Brain pericyte (primary cell): ENCODE measurements at regions not wholly inside any gene's neighbourhood (a gene's known extent, or its start where the extent isn't known, plus 50 kb on each side); places are given as distances from the start of the nearest gene placed in this dataset.

Source experiments
- DNase-seq: peaks from one replicate; pipeline ENCODE4 v3.0.0-alpha.2; 2012; ENCODE audit warnings: low read depth, low spot score

DNA sequence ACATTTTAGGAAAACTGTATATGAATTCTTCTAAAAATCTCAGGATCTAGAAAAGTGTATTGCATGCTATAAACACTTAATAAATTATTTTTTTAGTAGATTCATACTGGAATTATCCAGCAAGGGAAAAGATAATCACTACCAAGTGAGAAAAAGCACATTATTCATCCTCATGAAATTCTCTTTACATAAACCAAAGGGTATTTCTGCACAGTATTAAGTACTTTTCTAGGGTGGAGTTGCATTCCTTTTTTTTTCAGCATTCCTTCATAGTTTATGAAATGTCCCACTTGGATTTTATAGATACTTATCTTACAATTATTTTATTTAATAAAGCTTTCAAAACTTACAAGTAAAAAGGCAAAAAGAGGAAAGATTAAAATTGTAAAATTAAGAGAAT is 403.3 kb downstream of the HGF start:
- no peak for DNase-seq

DNA sequence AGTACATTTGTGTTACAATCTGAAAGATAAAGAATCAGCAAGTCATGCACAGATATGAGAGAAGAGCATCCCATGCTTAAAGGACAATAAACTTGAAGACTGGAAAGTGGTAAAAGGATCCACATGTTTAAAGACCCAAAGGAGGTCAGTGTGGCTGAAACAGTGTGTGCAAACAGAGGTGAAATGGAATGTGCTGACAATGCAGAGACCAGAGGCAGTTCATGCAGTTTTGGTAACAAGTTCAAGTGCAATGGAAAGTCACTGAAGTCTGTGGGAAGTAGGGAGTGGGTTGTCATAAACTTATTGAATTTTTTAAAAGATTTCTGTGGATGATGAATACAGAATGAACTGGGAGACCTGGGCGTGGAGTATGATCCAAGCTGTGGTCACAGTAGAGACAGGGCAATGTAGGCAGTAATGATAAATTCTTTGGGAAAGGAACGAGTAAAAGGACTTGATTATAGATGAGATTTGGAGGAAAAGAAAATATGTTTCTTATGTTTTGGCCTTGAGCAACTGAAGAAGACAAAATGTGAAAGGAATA is 408.0 kb downstream of the HGF start:
- no peak for DNase-seq

DNA sequence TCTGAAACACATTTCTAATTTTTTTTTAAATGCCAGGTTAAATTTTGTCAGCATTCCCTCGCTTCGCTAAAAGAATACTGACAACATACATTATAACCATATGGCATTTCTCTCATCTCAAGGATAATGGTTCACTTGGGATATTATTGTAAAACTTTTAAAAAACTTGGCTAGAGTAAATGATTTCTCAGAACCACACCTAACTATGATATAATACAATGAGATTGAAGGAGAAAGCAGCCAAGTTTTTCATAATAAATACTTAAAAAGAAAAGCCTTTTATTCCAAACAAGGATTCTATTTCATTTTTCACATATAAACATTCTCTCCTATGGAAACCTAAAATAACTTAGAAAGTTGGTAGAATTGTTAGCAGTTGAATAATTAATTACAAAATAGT is 413.9 kb downstream of the HGF start:
- DNase-seq: no peak

DNA sequence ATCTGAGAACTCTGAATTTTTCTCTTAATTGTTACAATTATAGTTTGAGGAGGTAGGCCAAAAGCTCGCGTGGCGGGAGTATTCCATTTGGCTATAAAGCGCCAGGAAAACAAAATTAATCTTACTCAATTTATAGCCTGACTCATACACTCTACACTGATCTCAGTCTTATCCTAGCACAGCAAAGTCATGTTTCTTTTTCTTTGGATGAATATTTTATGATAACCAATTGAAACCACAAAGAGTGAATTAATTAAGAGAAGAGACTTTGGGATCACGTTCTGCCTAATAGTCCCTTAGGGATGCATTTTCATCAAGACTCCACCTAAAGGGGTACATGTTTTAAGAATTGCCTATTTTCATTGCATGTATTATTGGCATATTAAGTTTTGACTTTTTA is 420.8 kb downstream of the HGF start:
- DNase-seq: no peak

DNA sequence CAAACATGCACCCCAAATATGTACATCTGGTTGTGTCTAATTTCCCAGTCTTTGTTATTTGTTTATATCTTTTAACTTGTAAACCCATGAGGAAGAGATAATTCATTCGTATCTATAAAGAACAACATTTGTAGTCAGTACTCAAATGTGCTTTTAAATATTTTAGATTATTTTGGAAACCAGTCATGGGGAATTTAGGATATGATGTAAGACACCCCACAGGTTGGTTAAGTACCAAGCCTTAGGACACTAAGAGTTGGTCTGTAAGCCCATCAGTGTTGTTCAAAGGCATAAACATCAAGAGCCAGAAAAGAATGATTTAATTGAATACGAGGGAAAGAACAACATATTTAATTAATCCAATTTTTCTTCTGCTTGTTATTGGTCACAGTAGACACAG is 421.1 kb upstream of the SEMA3C start:
- no peak for DNase-seq

DNA sequence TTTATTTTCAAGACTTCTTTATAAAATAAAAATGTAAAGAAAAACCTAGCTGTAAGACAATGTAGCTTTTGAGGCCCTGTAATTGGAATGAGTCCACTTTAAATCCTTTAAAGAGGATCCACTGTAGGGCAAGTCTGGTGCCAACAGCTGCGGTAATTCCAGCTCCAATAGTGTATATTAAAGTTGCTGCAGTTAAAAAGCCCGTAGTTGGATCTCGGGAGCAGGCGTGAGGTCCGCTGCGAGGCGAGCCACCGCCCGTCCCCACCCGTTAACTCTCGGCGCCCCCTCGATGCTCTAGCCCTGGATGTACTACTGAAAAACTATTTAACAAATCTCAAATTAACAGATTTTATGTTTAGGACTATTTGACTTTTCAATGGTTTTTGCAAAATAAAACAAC is 414.7 kb upstream of the SEMA3C start:
- DNase-seq: no peak

DNA sequence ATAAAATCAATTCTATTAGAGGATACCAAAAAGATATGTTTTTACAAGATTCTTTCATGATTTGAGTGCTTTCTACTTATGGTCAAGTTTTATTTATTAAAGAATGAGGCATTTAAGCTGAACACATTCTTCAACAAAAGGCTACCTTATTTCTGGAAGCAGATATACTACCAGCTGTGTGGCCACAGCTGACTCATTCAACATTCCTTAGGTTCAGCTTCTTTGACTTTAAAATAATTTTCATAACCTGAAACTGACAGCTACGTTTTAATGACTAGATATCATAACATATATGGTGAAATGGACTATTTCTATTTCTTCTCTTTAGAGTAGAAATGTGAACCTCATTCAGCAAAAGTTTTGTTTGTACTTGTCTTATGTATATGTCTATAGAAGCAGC is 414.2 kb upstream of the SEMA3C start:
- no peak for DNase-seq

DNA sequence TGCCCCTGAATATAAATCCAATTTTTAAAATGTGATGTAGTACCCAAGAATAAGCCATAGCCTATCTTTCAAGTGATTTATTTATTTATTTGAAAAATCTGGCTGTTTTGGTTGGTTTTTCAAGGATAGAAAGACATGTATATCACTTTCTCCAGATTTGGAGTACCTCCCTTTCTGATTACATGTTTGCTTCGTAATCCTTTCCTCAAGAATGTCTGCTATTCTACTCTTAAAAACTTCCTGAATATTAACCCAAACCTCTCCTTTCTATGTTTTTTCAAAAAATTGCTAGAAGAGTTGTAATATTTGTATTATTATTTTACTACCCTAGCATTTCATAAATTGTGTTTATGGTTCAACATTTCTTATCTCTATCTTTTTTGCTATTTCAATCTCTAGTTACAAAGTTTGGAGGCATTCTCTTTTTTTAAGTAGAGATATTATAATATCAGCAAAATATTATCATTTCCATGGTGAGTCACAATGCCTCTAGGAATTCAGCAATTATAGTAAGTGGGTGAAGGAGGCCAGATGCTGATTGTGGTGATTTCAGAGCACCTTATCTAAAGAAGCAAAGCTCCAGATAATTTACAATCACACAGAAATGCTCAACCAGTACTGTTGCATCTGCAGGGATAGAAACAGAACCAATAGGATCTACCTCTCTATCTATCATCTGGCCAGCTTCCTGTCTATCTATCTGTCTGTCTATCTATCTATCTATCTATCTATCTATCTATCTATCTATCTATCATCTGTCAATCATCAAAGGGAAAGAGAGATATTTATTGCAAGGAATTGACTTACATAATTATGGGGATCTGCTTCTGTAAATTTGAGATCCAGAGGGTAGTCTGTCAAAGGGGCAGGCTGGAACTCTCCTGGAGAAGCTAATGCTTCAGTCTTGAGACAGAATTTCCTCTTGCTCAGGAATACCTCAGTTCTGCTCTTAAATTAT is 412.5 kb upstream of the SEMA3C start:
- DNase-seq: no peak

DNA sequence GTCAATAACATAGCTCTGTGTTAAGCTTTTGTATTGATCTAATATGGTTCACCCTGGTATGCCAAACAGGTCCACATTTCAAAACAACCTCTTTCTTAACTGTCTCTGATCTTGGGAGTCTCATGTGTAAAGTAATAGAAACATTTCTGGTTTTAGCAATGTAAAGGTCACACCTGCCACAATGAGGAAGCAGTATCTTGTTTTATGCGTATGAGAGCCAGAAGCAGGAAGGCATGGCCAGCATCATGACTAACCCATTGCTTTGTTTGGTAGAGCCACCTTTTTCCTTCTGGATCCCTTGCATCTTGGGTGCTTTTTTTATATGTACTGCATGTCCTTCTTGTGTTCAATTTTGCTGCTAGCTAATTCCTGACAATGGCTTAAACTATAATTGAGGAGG is 411.3 kb upstream of the SEMA3C start:
- no peak for DNase-seq

DNA sequence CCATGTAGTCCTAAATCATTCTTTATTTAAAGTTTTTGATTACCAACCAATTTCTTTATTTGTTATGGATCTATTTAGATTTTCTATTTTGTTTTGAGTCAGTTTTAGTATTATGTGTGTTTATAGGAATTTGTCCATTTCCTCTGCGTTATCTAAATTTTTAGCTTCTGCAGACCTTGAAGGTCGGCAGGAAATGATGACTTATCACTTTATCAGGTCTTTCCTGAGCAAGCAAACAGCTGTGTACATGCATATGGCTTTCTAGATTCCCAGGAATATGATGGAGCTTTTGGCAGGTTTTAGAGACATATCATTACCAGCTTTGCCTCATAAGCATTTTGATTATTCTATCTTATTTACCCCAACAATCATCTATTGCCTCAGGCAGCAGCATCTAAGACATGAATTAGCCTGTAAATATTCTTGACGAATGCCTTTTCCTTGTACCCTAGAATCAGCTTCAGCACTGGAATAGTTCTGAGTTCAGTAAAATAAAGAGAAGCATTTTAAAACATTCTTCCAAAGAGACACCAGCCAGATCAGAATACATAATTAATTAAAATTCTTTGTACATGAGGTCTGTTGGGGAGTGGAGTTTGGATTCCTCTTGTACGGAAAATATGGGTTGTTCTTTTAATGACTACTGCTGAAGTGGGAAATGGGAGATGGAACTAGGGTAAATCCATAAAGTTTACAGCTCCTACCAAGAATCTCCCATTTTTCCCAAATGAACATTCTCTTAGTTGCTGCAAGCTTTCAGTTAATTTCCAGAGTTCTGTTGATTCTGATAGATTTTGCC is 408.8 kb upstream of the SEMA3C start:
- no peak for DNase-seq

DNA sequence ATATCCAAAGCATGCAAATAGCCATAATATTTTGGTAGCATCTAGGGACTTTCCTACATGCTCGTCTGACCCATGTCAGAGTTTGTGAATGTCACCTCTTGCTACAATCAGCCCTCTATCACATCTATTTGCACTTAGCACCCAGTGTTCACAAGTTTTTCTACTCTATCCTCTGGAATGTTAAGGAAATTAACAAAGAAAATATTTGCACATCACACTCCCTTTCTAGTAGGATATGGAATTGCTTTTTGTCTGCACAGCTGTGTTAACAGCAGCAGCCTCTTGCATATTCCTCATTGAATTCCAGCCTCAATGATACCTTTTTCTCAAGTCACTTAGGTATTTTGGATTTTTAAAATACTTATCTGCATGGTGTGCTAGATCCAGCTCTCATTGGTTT is 403.1 kb upstream of the SEMA3C start:
- no peak for DNase-seq

DNA sequence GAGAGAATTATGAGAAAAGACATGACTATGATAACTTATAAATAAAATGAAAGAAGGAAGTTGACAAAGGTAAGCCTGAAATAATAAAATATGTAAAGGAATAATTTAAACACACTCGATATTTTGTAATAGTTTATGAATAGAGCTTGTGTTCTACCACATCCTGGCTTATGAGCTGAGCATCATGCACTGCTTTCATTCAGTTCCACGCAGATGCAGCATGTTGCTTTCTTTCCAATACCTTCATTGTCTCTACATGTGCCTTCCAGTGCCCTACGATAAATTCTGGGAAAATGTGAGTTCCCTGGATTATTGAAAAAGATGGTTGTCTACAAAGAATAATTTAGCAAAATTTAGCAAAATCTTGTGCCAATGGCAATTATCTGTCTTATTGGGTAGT is 398.9 kb upstream of the SEMA3C start:
- no peak for DNase-seq

DNA sequence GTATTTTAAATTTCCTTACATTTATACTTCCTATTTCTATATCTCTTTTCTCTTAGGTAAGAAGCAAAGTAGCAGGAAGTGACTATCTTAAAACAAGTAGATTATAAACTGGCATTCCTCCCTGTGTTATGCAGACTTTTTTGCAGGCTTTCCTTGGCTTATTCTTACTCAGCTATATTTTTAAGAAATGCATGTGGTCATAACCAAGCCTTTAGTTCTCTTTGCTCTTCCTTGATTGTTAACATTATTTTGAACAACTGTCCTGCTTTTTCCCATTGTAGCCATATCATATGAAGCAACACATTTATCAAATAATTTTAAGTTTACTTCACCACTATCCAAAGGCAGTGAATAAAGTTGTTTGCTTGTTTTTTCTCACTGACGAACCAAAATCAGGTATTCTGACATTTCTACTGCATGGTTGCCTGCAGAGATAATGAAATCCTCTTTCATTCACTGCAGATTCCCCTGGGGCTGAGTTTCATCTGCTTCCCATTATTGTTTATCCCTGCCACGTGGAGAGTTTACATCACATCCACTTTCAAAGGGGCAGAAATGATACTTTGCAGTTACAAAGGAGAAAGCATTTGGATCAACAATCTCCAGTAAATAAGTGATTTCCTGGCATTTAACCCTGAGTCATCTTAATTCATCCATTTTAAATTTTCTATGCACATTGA is 389.9 kb upstream of the SEMA3C start:
- no peak for DNase-seq

DNA sequence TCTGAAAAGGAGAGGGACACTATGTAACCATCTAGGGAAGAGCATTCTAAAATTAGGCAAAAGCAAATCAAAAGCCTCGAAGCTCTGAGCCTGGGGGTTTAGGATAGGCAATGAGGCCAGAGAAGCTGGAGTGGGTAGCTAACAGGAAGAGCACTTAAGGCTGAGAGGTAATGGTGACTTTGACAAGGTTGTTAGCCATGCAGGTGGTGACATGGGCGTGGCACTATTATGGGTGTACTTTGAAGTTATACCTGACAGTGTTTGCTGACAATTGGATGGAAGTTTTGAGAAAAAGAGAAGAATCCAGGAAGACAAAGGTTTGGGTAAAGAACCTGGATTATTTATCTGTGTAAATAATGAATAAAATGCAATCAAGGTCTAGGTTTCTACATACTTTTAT is 383.0 kb upstream of the SEMA3C start:
- no peak for DNase-seq

DNA sequence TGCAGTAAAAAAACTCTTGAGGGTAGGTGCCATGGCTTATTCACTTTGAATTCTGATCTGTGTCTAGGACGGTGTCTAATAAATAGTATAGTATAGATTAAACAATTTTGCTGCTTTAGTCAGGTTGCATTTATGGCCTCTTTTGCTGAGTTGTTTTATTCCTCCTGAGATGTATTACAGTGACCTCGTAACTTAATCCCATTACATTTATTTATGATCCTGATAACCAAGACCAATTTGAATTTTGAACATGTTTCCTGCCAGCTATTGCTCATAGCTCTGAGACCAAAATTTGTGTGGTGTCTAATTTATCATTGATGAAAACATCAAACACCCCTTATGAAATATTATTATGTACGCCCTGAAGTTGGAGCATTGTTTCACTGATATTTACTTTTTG is 381.9 kb upstream of the SEMA3C start:
- no peak for DNase-seq

DNA sequence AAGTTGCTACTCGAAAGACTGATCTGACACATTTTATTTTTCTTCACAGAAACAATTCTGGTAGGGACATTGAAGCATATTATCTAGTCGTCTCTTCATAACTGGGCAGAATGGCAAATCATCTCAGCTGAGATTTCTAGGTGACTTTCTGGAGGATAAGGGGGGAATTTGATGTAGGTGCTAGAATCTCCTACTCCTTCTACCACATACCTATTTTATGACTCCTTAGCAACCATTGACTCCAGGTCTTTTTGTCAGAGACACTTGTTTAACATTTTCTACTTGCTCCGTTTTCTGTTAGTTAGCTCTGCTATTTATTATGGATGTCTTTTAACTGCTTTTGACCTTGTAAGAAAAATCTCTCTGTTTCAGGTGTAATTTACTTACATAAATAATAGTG is 380.9 kb upstream of the SEMA3C start:
- no peak for DNase-seq

DNA sequence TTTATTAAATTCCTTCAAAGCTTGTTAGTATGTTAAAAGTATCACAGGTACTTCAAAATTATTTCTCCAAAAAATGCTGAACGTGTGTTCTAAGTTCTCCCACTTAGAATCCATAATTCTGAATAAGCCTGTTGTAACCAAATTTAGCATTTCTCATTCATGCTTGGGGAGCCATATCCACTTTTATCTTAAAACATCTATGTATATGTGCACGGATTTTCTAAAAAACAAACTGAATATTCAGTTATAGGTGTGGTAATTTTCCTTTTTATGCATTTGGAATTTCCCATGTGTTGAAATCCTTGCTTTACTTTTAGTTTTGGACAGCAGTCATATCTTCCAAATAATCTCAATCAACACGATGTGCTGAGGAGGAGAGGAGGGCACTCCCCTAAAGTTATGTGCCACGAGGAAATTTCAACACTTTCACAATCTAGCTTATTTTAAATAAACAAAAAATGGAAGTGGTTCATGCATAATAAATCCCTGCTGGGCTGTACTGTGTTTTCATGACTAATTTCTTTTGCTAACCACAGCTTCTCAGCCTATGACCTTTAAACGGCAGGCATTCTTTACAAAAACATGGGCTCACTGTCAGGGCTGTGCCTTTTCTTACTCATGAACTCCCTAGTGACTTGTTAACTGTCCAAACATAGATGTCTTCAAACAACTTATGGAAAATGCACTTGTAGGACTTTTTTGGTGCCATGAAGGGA is 380.3 kb upstream of the SEMA3C start:
- DNase-seq: peak; percentile 91

DNA sequence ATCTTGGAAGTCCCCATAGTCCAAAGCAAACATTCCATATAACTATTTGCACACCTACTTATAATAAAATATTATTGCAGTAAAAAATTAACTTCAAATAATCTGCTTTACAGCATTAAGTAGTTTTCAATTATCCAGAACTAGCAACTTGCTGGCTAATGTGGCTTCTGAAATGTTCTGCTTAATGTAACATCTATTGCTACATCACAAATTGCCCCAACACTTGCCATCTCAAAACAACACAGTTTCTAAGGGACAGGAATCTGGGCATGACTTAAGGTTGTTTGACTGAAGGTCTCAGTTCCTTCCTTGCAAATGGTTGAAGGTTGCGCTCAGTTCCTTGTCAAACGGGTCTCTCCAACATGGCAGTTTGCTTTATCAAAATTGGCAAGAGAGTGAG is 378.5 kb upstream of the SEMA3C start:
- DNase-seq: no peak

DNA sequence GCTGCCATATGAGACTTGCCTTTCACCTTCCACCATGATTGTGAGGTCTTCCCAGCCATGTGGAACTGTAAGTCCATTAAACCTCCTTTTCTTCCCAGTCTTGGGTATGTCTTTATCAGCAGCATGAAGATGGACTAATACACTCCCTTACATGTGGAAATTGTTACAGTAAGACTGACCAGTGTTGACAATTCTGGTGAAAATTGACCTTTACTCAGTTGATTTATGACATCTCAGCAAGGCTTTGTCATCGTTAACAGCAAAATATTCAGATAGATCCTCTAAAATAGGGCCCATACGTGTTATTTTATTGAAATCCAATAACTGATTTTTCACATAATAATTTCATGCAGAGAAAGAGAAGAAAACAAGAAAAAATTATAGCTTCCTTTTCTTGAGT is 377.9 kb upstream of the SEMA3C start:
- DNase-seq: no peak

DNA sequence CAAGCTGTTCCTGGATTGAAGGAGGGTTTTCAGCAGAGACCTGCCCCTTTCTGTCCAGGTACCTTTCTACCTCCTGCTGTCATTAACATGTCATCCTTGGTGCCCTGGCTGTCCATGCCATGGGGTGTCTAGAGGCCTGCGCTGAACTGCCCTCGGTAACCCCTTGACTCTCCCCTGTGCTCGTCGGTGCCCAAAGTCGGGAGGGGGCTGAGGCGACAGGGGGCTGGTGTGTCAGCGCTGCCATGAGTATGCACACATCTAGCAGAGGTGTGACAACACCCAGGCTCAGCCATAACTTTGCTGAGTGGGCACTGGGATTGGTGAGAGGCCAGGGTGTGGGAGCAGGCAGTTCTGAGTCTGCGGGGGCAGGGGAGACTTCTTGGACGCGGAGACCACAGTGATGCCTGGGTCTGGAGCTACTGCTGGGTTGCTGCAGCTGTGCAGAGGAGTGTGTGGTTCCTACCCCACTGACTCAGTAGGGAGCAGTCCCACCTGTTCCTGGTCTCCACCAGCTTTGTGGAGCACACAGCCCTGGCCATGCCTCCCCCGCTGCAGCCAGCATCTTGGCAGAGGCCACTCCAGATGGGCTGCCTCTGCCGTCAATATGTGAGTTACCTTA is 376.2 kb upstream of the SEMA3C start:
- no peak for DNase-seq

DNA sequence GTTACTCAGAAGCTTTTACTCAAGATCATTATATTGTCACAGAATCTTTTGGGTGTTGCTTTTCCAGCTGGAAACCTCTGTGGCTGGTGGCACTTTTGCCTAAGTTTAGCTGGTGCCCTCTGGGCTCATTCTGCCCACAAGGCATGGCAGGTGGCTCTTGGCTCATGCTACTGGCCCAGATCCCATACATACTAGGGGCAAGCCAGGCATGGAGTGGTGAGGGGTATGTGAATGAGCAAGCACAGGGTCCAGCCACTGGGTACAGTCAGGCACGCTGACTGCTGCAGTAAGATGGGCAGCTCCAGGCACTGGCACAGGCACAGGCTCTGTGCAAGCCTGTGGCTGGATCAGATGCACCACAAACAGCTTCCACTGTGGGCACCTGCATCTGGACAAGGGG is 375.0 kb upstream of the SEMA3C start:
- DNase-seq: no peak
